ENCODE measurements at regions not wholly inside any gene's neighbourhood (a gene's known extent, or its start where the extent isn't known, plus 50 kb on each side); places are given as distances from the start of the nearest gene placed in this dataset.

- Histone ChIP-seq H3K36me3 (ENCODE audit: control insufficient read depth in 1 of 2, insufficient read depth in 2 of 2, low read length in 2 of 2) (no peaks in the 10 kb centered on the region), H3K79me2 (ENCODE audit: insufficient read depth, low read length) (no peaks in the 10 kb centered on the region), H4K20me1 (ENCODE audit: insufficient read depth) (no peaks in the 10 kb centered on the region), H3K27me3 (ENCODE audit: insufficient read depth, low read length) (no peaks in the 10 kb centered on the region), H3K4me2 (ENCODE audit: low read length) (no peak overlapping the region), H3K9me2 (ENCODE audit: insufficient read depth) (no peaks in the 10 kb centered on the region), H3K4me1 (ENCODE audit: control insufficient read depth in 1 of 2, insufficient read depth in 2 of 2, low read length in 2 of 2) (no peaks in the 10 kb centered on the region), H3K27ac (ENCODE audit: low read depth, low read length) (no peak overlapping the region), H2AFZ (ENCODE audit: low read depth, low read length, poor library complexity, severe bottlenecking) (no peak overlapping the region), H3K9me3 (ENCODE audit: control insufficient read depth in 1 of 2, insufficient read depth in 1 of 2, low read depth in 1 of 2, low read length in 2 of 2) (no peaks in the 10 kb centered on the region), H3K4me3 (replicated peaks in 1 of 2; ENCODE audit: low read depth in 1 of 2, low read length in 2 of 2) (no peak overlapping the region), H3K9ac (ENCODE audit: low read length) (no peak overlapping the region)
- ATAC-seq = no peak
- BruUV-seq (replicated peaks) = no TSS peak
- no peak for TF ChIP-seq FOSL1 (IDR thresholded peaks at IDR 0.05; ENCODE audit: low read depth)
- no peak for TF ChIP-seq RAD21 (IDR thresholded peaks at IDR 0.05; ENCODE audit: low read depth)
- no peak for TF ChIP-seq JUND (IDR thresholded peaks at IDR 0.05)
- TF ChIP-seq, protein P1, sequence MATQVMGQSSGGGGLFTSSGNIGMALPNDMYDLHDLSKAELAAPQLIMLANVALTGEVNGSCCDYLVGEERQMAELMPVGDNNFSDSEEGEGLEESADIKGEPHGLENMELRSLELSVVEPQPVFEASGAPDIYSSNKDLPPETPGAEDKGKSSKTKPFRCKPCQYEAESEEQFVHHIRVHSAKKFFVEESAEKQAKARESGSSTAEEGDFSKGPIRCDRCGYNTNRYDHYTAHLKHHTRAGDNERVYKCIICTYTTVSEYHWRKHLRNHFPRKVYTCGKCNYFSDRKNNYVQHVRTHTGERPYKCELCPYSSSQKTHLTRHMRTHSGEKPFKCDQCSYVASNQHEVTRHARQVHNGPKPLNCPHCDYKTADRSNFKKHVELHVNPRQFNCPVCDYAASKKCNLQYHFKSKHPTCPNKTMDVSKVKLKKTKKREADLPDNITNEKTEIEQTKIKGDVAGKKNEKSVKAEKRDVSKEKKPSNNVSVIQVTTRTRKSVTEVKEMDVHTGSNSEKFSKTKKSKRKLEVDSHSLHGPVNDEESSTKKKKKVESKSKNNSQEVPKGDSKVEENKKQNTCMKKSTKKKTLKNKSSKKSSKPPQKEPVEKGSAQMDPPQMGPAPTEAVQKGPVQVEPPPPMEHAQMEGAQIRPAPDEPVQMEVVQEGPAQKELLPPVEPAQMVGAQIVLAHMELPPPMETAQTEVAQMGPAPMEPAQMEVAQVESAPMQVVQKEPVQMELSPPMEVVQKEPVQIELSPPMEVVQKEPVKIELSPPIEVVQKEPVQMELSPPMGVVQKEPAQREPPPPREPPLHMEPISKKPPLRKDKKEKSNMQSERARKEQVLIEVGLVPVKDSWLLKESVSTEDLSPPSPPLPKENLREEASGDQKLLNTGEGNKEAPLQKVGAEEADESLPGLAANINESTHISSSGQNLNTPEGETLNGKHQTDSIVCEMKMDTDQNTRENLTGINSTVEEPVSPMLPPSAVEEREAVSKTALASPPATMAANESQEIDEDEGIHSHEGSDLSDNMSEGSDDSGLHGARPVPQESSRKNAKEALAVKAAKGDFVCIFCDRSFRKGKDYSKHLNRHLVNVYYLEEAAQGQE (IDR thresholded peaks at IDR 0.05; ENCODE audit: low read depth) = no peak
- no peak for TF ChIP-seq ZBTB33 (IDR thresholded peaks at IDR 0.05; ENCODE audit: extremely low read depth, insufficient replicate concordance, low read length)
- no peak for TF ChIP-seq ZNF274 (IDR thresholded peaks at IDR 0.05; ENCODE audit: low read depth, low read length)
- TF ChIP-seq SRF (IDR thresholded peaks at IDR 0.05; ENCODE audit: low read depth) = no peak
- TF ChIP-seq, protein P2, sequence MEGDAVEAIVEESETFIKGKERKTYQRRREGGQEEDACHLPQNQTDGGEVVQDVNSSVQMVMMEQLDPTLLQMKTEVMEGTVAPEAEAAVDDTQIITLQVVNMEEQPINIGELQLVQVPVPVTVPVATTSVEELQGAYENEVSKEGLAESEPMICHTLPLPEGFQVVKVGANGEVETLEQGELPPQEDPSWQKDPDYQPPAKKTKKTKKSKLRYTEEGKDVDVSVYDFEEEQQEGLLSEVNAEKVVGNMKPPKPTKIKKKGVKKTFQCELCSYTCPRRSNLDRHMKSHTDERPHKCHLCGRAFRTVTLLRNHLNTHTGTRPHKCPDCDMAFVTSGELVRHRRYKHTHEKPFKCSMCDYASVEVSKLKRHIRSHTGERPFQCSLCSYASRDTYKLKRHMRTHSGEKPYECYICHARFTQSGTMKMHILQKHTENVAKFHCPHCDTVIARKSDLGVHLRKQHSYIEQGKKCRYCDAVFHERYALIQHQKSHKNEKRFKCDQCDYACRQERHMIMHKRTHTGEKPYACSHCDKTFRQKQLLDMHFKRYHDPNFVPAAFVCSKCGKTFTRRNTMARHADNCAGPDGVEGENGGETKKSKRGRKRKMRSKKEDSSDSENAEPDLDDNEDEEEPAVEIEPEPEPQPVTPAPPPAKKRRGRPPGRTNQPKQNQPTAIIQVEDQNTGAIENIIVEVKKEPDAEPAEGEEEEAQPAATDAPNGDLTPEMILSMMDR (IDR thresholded peaks at IDR 0.05 in 2 of 3, conservative IDR thresholded peaks at IDR 0.05 in 1 of 3; ENCODE audit: borderline replicate concordance in 1 of 3, insufficient read depth in 1 of 3, low read depth in 2 of 3, low read length in 2 of 3) = no peak
- no peak for TF ChIP-seq CBX3 (IDR thresholded peaks at IDR 0.05; ENCODE audit: low read depth)
- TF ChIP-seq ELF1 (IDR thresholded peaks at IDR 0.05; ENCODE audit: borderline replicate concordance, low read depth) = no peak
- TF ChIP-seq EZH2 (IDR thresholded peaks at IDR 0.05) = no peak
- TF ChIP-seq TCF7L2 (IDR thresholded peaks at IDR 0.05; ENCODE audit: borderline replicate concordance, extremely low read depth, insufficient read depth, insufficient read length) = no peak
- ChIA-PET CTCF (no interaction called here), RAD21 (ENCODE audit: low non-redundant PET in 1 of 2, low total read pairs in 2 of 2, uncharacterized antibody in 2 of 2, unreplicated experiment in 2 of 2) (no interaction called here), POLR2A (no interaction called here)
- no peak for DNase-seq (ENCODE audit: low read depth, low spot score)
- intact Hi-C loops (cut with micrococcal nuclease) = no loop called here
These were observed 642.8 kb downstream of the KCNT2 start for GRCh38 chr1:195965475-195965874.

Data from HCT116 (cell line).